IPS-18a (cell line): ENCODE measurements at regions not wholly inside any gene's neighbourhood (a gene's known extent, or its start where the extent isn't known, plus 50 kb on each side); places are given as distances from the start of the nearest gene placed in this dataset.

Source experiments
- H3K27ac ChIP-seq: one replicate; pipeline ENCODE4 v1.5.1; 2013; ENCODE audit warnings: low read length
- H3K27me3 ChIP-seq: one replicate; pipeline ENCODE4 v1.6.1; 2013; ENCODE audit warnings: mild to moderate bottlenecking, low read length; ENCODE audit not compliant: control insufficient read depth, insufficient read depth
- H3K36me3 ChIP-seq: one replicate; pipeline ENCODE4 v1.6.1; 2013; ENCODE audit warnings: low read depth, low read length; ENCODE audit not compliant: control insufficient read depth
- H3K4me1 ChIP-seq: one replicate; pipeline ENCODE4 v1.6.1; 2013; ENCODE audit warnings: low read depth, low read length; ENCODE audit not compliant: control insufficient read depth
- H3K4me3 ChIP-seq: one replicate; pipeline ENCODE4 v1.5.1; 2013; ENCODE audit warnings: low read length
- H3K9ac ChIP-seq: one replicate; pipeline ENCODE4 v1.6.1; 2013; ENCODE audit warnings: mild to moderate bottlenecking, low read length, moderate library complexity
- H3K9me3 ChIP-seq: one replicate; pipeline ENCODE4 v1.6.1; 2013; ENCODE audit warnings: low read depth, low read length; ENCODE audit not compliant: control insufficient read depth

- Histone ChIP-seq H3K4me1 (peaks cover 10% of the 10 kb centered on the region), H3K27ac (no peak overlapping the region), H3K36me3 (no peaks in the 10 kb centered on the region), H3K9me3 (no peaks in the 10 kb centered on the region), H3K9ac (no peak overlapping the region), H3K27me3 (no peaks in the 10 kb centered on the region), H3K4me3 (no peak overlapping the region)
Measured at GRCh38 chr11:134574425-134574824, 162.4 kb upstream of the B3GAT1 start.

GRCh38 chr11:134573857-134574256, 161.8 kb upstream of the B3GAT1 start:
- H3K9ac ChIP-seq = no peak overlapping the region
- no peak overlapping the region for H3K27ac ChIP-seq
- H3K27me3 ChIP-seq = no peaks in the 10 kb centered on the region
- H3K36me3 ChIP-seq = no peaks in the 10 kb centered on the region
- H3K9me3 ChIP-seq = no peaks in the 10 kb centered on the region
- H3K4me1 ChIP-seq = peaks cover 10% of the 10 kb centered on the region
- no peak overlapping the region for H3K4me3 ChIP-seq

GRCh38 chr11:134572741-134573675, 161.0 kb upstream of the B3GAT1 start:
- peaks cover 10% of the 10 kb centered on the region for H3K4me1 ChIP-seq
- no peaks in the 10 kb centered on the region for H3K27me3 ChIP-seq
- H3K9ac ChIP-seq = no peak overlapping the region
- H3K4me3 ChIP-seq = no peak overlapping the region
- no peaks in the 10 kb centered on the region for H3K9me3 ChIP-seq
- no peak overlapping the region for H3K27ac ChIP-seq
- no peaks in the 10 kb centered on the region for H3K36me3 ChIP-seq

GRCh38 chr11:134571301-134571700, 159.3 kb upstream of the B3GAT1 start:
- Histone ChIP-seq H3K9ac (no peak overlapping the region), H3K9me3 (no peaks in the 10 kb centered on the region), H3K36me3 (no peaks in the 10 kb centered on the region), H3K4me1 (peaks cover 10% of the 10 kb centered on the region), H3K27ac (no peak overlapping the region), H3K27me3 (no peaks in the 10 kb centered on the region), H3K4me3 (no peak overlapping the region)

GRCh38 chr11:134569195-134569594, 157.2 kb upstream of the B3GAT1 start:
- no peaks in the 10 kb centered on the region for H3K36me3 ChIP-seq
- peaks cover 6% of the 10 kb centered on the region for H3K4me1 ChIP-seq
- H3K9me3 ChIP-seq = no peaks in the 10 kb centered on the region
- H3K27me3 ChIP-seq = no peaks in the 10 kb centered on the region
- H3K9ac ChIP-seq = no peak overlapping the region
- H3K4me3 ChIP-seq = no peak overlapping the region
- H3K27ac ChIP-seq = no peak overlapping the region

GRCh38 chr11:134566311-134566710, 154.3 kb upstream of the B3GAT1 start:
- H3K4me3 ChIP-seq = no peak overlapping the region
- no peaks in the 10 kb centered on the region for H3K27me3 ChIP-seq
- no peaks in the 10 kb centered on the region for H3K36me3 ChIP-seq
- H3K4me1 ChIP-seq = peaks cover 6% of the 10 kb centered on the region
- no peak overlapping the region for H3K9ac ChIP-seq
- no peak overlapping the region for H3K27ac ChIP-seq
- H3K9me3 ChIP-seq = no peaks in the 10 kb centered on the region

- Histone ChIP-seq H3K36me3 (no peaks in the 10 kb centered on the region), H3K4me1 (peaks cover 6% of the 10 kb centered on the region), H3K27ac (no peak overlapping the region)
Measured at GRCh38 chr11:134565343-134565891, 153.4 kb upstream of the B3GAT1 start.

GRCh38 chr11:134564472-134565200, 152.6 kb upstream of the B3GAT1 start:
- H3K27me3 ChIP-seq = no peaks in the 10 kb centered on the region
- no peaks in the 10 kb centered on the region for H3K36me3 ChIP-seq
- H3K4me3 ChIP-seq = no peak overlapping the region
- H3K4me1 ChIP-seq = peaks cover 6% of the 10 kb centered on the region
- H3K9me3 ChIP-seq = no peaks in the 10 kb centered on the region
- H3K27ac ChIP-seq = no peak overlapping the region
- H3K9ac ChIP-seq = no peak overlapping the region

More at GRCh38 chr11:134565343-134565891, 153.4 kb upstream of the B3GAT1 start:
- Histone ChIP-seq H3K9ac (no peak overlapping the region), H3K9me3 (no peaks in the 10 kb centered on the region), H3K4me3 (no peak overlapping the region), H3K27me3 (no peaks in the 10 kb centered on the region)

GRCh38 chr11:134562941-134563471, 151.0 kb upstream of the B3GAT1 start:
- Histone ChIP-seq H3K4me3 (no peak overlapping the region), H3K27me3 (no peaks in the 10 kb centered on the region), H3K9ac (no peak overlapping the region), H3K36me3 (no peaks in the 10 kb centered on the region), H3K4me1 (peaks cover 6% of the 10 kb centered on the region), H3K9me3 (no peaks in the 10 kb centered on the region), H3K27ac (no peak overlapping the region)

- Histone ChIP-seq H3K9ac (no peak overlapping the region), H3K36me3 (no peaks in the 10 kb centered on the region), H3K4me3 (no peak overlapping the region)
Measured at GRCh38 chr11:134562196-134562595, 150.2 kb upstream of the B3GAT1 start.

GRCh38 chr11:134561331-134561720, 149.3 kb upstream of the B3GAT1 start:
- no peak overlapping the region for H3K27ac ChIP-seq
- H3K4me3 ChIP-seq = no peak overlapping the region
- H3K36me3 ChIP-seq = no peaks in the 10 kb centered on the region
- no peak overlapping the region for H3K9ac ChIP-seq
- H3K4me1 ChIP-seq = peaks cover 6% of the 10 kb centered on the region
- H3K9me3 ChIP-seq = no peaks in the 10 kb centered on the region
- H3K27me3 ChIP-seq = no peaks in the 10 kb centered on the region

More at GRCh38 chr11:134562196-134562595, 150.2 kb upstream of the B3GAT1 start:
- H3K27me3 ChIP-seq = no peaks in the 10 kb centered on the region
- H3K27ac ChIP-seq = no peak overlapping the region
- H3K9me3 ChIP-seq = no peaks in the 10 kb centered on the region
- H3K4me1 ChIP-seq = peaks cover 6% of the 10 kb centered on the region
